Heart left ventricle (tissue), 16 donors: ENCODE measurements at regions not wholly inside any gene's neighbourhood (a gene's known extent, or its start where the extent isn't known, plus 50 kb on each side); places are given as distances from the start of the nearest gene placed in this dataset.
"Not testable (repeated sequence)": the region's sequence is repeated elsewhere in the genome, so short reads cannot be mapped to it uniquely, and the experiment has no call there.

ENCODE experiments used
- ATAC-seq, 4 donors: fragments of 200-7000 bp; cut with Tn5 transposase; one replicate each; pipeline ENCODE4 v1.9.1; 2020 to 2022; ENCODE audit warnings: moderate library complexity in 4 of 4, mild to moderate bottlenecking in 3 of 4, moderate number of reproducible peaks in 1 of 4
- DNase-seq, 5 donors: peaks; one replicate each; pipeline ENCODE4 v3.0.0-alpha.2; 2020
- H3K27ac ChIP-seq, 12 donors: fragments of 200-600 bp; sonication (generic) in 4 of 12; one replicate each; pipeline versions ENCODE4 v1.5.0 to v1.8.0; 2016 to 2022; ENCODE audit warnings: mild to moderate bottlenecking in 2 of 12
- H3K27me3 ChIP-seq, 9 donors: fragments of 200-600 bp; sonication (generic) in 2 of 9; one replicate each; pipeline versions ENCODE4 v1.5.1 to v1.8.0; 2016 to 2022; ENCODE audit warnings: mild to moderate bottlenecking in 3 of 9
- H3K36me3 ChIP-seq, 9 donors: fragments of 200-600 bp; sonication (generic) in 2 of 9; one replicate each; pipeline versions ENCODE4 v1.5.0 to v1.8.0; 2018 to 2022; ENCODE audit warnings: mild to moderate bottlenecking in 2 of 9
- H3K4me1 ChIP-seq, 12 donors: fragments of 200-600 bp; sonication (generic) in 4 of 12; one replicate each; pipeline versions ENCODE4 v1.5.0 to v1.8.0; 2016 to 2022; ENCODE audit warnings: mild to moderate bottlenecking in 3 of 12
- H3K4me3 ChIP-seq, 12 donors: fragments of 200-600 bp; sonication (generic) in 4 of 12; one replicate each; pipeline versions ENCODE4 v1.5.0 to v1.8.0; 2017 to 2022; ENCODE audit warnings: mild to moderate bottlenecking in 9 of 12, moderate library complexity in 4 of 12
- H3K9me3 ChIP-seq, 12 donors: fragments of 200-600 bp; sonication (generic) in 4 of 12; one replicate each; pipeline versions ENCODE4 v1.5.0 to v1.8.0; 2016 to 2022; ENCODE audit warnings: mild to moderate bottlenecking in 1 of 12
- POLR2A ChIP-seq, 2 donors: fragments of 450-650 bp; IDR thresholded peaks; one replicate each; pipeline ENCODE4 v1.6.1; 2017; ENCODE audit warnings: antibody characterized with exemption in 2 of 2, mild to moderate bottlenecking in 2 of 2, moderate library complexity in 2 of 2
- WGBS, 4 donors: extraction: QIAGEN DNeasy Blood & Tissue Kit in 2 of 4; methylation state at CpG; one replicate each; pipeline versions ENCODE4 v1.1.5 to v1.1.7; 2013 to 2018; 5-methylcytosine and 5-hydroxymethylcytosine counted together
- intact Hi-C, 10 donors: fragments of 100-400 bp; cut with DNase I; formaldehyde crosslinking; loops; one replicate each; pipeline versions ENCODE4 v1.11.1 to v1.14.2; 2022
- TF ChIP-seq, protein P1 (sequence below), 12 donors: fragments of 200-600 bp; sonication (generic) in 4 of 12; IDR thresholded peaks; one replicate each; pipeline versions ENCODE4 v1.5.0 to v1.8.0; 2018 to 2022; ENCODE audit warnings: antibody characterized with exemption in 12 of 12, mild to moderate bottlenecking in 5 of 12
- donor health status: ischemic (EF 13 %, LVEDD 7.1; RV severe dilation, severe dysfunction).
- donor health status: healthy with polysubstance abuse.
- donor health status: DM: no; HTN: yes; CAD: no.
- donor health status: DM: no; HTN: no; CAD: no.
- donor health status: ischemic (EF 25% LVEDD 6.9; RV normal size, moderate dysfunction).
- donor health status: ischemic (EF 25% LVEDD 5.7; RV mildly dilated, moderate dysfunction).
- donor health status: healthy.
- donor health status: DM: yes; HTN: yes; CAD: no.
- donor health status: ischemic (EF 35%, LVEDD 5.7; RV mildly dilated, moderate dysfunction).
- donor health status: nonischemic (EF 11% LVEDD 7.7; RV severe dilation, severe dysfunction).
- donor health status: DM: yes; HTN: yes; CAD: no.
- donor health status: PGD.
- donor health status: ischemic (EF 29% LVEDD 5.4; RV normal size, mild dysfunction).
- donor health status: nonischemic (EF 23%, LVEDD 6.1; RV moderate dilation, normal function).

- DNase-seq (no peak), ATAC-seq (no peak)
- Histone ChIP-seq H3K27ac (no peak overlapping the region), H3K4me3 (no peak overlapping the region), H3K4me1 (no peaks in the 10 kb centered on the region), H3K9me3 (no peaks in the 10 kb centered on the region), H3K27me3 (no peaks in the 10 kb centered on the region), H3K36me3 (no peaks in the 10 kb centered on the region)
- intact Hi-C loops: no loop called here
- 78 to 85% (median 81%) methylated on average over 12 to 13 of the region's 13 CpGs for WGBS, 4 donors
- no peak for TF ChIP-seq POLR2A (IDR thresholded peaks at IDR 0.05)
- TF ChIP-seq, protein P1, sequence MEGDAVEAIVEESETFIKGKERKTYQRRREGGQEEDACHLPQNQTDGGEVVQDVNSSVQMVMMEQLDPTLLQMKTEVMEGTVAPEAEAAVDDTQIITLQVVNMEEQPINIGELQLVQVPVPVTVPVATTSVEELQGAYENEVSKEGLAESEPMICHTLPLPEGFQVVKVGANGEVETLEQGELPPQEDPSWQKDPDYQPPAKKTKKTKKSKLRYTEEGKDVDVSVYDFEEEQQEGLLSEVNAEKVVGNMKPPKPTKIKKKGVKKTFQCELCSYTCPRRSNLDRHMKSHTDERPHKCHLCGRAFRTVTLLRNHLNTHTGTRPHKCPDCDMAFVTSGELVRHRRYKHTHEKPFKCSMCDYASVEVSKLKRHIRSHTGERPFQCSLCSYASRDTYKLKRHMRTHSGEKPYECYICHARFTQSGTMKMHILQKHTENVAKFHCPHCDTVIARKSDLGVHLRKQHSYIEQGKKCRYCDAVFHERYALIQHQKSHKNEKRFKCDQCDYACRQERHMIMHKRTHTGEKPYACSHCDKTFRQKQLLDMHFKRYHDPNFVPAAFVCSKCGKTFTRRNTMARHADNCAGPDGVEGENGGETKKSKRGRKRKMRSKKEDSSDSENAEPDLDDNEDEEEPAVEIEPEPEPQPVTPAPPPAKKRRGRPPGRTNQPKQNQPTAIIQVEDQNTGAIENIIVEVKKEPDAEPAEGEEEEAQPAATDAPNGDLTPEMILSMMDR (IDR thresholded peaks at IDR 0.05): no peak
Measured at GRCh38 chr10:78464856-78465267, 431.2 kb downstream of the RPS24 start.

- no peaks in the 10 kb centered on the region for H3K27me3 ChIP-seq
- DNase-seq (no peak), ATAC-seq (no peak)
- no peak overlapping the region for H3K27ac ChIP-seq
- no peaks in the 10 kb centered on the region for H3K4me1 ChIP-seq
- WGBS, 4 donors: 76 to 93% (median 87%) methylated on average over 2 of the region's 2 CpGs
- no peak overlapping the region for H3K4me3 ChIP-seq
- intact Hi-C loops: no loop called here
- H3K9me3 ChIP-seq: no peaks in the 10 kb centered on the region
- H3K36me3 ChIP-seq: no peaks in the 10 kb centered on the region
- TF ChIP-seq, protein P1 (IDR thresholded peaks at IDR 0.05): no peak
- TF ChIP-seq POLR2A (IDR thresholded peaks at IDR 0.05): no peak
Measured at GRCh38 chr10:78465431-78465830, 431.8 kb downstream of the RPS24 start.

DNA sequence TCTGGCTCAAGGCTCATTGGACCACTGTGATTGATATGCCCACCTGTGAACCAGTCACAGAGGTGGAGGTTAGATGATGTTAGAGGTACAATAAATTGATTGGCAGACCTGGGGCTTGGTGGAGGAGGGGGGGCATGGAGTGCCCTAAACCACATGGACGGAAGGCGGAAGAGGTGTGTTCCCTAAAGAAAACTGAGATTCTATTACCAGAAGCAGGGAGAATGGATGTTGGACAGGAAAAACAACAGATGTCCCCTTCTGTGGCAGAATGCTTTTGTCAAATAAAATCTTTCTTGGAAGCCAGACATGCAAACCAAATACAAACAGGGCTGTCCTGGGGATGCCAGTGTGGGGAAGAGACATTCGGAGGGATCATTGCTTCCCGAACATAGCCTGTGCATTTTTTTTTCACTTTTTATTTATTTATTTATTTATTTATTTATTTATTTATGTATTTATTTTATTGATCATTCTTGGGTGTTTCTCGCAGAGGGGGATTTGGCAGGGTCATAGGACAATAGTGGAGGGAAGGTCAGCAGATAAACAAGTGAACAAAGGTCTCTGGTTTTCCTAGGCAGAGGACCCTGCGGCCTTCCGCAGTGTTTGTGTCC, 433.9 kb downstream of the RPS24 start:
- H3K27ac ChIP-seq: no peak overlapping the region
- TF ChIP-seq, protein P1 (IDR thresholded peaks at IDR 0.05): no peak
- TF ChIP-seq POLR2A (IDR thresholded peaks at IDR 0.05): no peak
- no peak for DNase-seq
- H3K27me3 ChIP-seq: no peaks in the 10 kb centered on the region
- no peaks in the 10 kb centered on the region for H3K9me3 ChIP-seq
- intact Hi-C loops: no loop called here
- H3K4me1 ChIP-seq: no peaks in the 10 kb centered on the region
- no peak overlapping the region for H3K4me3 ChIP-seq
- no peak for ATAC-seq
- no peaks in the 10 kb centered on the region for H3K36me3 ChIP-seq
- 78 to 87% (median 84%) methylated on average over 5 to 7 of the region's 7 CpGs for WGBS, 4 donors

GRCh38 chr10:78468731-78469130, 435.1 kb downstream of the RPS24 start:
- H3K36me3 ChIP-seq, intact Hi-C loops, H3K9me3 ChIP-seq, H3K27ac ChIP-seq, H3K27me3 ChIP-seq, H3K4me3 ChIP-seq, DNase-seq, ATAC-seq, H3K4me1 ChIP-seq: not testable (repeated sequence)
- WGBS, 4 donors: 95 to 99% (median 96%) methylated on average over 19 to 26 of the region's 26 CpGs; no CpG with 5 or more reads in 1 of the 4 donors
